KG1 (cell line): ENCODE measurements at regions not wholly inside any gene's neighbourhood (a gene's known extent, or its start where the extent isn't known, plus 50 kb on each side); places are given as distances from the start of the nearest gene placed in this dataset.
"Not testable (repeated sequence)": the region's sequence is repeated elsewhere in the genome, so short reads cannot be mapped to it uniquely, and the experiment has no call there.

Experiments
- DNase-seq: peaks from one replicate; lab custom pipeline; 2025; lab: John Stamatoyannopoulos, UW

DNA sequence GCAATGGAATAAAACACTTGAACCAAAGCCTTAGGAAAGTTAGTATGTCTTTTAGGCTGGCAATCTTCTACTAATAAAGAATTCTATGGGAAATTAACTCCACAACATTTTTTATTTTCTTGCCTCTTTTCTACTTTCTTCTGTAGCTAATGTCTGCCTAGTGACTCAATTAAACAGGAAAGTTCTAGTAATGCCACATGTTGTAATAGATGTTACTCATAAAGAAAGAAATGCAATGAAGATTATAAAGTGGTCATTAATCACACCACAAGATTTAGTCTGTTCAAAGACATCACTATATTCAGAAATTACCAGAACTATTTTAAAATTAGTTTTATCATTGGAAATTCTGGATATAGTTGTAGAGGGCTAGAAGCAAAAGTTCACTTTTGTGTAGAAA, 329.7 kb downstream of the SI start:
- DNase-seq: no peak

DNA sequence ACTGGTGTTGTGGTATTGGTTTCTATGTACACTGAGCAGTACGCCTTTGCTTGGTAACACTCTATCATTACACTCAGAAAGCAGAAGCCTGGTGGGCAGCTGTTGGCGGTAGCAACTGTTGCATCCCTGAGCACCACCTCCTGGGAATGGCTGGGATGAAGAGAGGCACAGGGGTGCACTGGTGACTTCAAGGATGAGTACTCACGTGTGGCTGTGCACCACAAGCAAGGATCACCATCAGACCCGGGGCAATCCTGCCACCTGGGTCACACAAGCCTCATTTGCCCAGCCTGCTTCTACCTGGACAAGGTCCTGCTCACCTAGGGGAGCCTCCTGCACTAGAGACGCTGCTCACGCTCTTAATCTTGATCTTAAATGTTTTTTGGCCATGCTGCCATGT, 336.4 kb downstream of the SI start:
- no peak for DNase-seq

DNA sequence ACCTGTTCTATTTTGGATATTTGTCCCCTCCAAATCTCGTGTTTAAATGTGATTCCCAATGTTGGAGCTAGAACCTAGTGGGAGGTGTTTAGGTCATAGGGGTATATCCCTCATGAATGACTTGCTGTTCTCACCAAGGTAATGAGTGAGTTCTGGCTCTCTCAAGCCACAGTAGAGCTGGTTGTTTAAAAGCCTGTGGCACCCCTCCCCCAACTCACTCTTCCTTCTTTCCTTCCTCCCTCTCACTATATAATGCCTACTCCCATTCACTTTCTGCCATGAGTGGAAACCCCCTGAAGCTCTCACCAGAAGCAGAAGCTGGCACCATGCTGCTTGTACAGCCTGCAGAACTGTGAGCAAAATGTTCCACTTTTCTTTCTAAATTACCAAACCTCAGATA, 341.1 kb downstream of the SI start:
- no peak for DNase-seq

DNA sequence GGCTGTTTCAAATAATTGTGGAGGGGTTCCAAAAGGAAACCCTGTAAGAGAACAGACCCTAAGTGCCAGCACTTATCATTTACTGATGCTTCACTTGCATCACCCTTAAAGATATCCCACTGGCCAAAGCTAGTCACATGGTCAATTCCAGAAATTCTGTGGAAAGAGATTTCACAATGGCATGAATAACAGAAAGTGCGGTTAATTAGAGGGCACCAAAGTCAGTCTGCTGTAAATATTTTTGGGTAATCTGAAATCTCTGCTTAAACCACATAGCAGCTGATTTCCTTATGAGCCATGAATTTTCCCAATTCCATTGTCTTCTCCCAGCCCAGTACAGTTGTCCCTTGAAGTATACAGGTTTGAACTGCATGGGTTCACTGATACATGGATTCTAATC, 346.1 kb downstream of the SI start:
- DNase-seq: no peak

DNA sequence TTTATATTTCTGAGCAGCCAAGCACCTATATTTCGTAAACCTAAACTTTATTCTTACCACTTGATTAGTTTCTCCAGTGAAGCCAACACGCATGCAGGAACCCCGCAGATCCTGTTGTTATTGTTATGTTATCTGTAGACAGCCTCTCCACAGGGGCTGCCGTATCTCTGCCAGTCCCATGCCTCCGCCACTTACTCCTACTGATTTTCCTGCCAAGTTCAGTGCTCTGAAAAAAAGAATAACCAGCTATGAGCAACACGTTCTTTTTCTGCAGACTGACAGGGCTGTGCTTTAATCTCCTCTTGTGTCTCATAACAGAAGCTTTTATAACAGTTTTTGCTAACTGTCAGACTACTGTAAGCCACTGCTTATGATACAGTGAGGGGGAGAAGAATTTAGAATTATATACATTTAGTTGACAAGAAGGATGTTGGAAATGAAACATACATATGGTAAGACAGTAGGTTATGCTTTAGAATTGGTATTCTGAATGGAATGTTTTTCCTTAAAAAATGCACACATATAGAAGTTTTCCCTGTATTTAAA, 347.4 kb downstream of the SI start:
- no peak for DNase-seq

DNA sequence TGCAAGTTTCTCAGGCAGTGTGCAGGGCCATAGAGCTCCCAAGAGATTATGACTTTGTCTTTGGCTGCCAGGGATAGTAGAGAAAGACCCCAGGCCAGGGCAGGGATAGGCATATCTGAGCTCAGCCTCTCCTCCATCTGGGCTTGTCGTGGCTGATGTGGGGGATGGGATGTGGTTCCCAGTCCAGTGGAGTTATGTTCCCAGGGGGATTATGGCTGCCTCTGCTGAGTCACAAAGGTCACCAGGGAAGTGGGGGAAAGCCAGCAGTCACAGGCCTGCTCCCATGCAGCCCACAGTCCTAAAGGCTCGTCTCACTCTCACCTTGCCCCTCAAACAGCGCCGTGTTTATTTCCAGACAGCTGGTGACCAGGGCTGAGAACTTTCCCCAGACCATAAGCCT, 354.9 kb downstream of the SI start:
- DNase-seq: no peak

DNA sequence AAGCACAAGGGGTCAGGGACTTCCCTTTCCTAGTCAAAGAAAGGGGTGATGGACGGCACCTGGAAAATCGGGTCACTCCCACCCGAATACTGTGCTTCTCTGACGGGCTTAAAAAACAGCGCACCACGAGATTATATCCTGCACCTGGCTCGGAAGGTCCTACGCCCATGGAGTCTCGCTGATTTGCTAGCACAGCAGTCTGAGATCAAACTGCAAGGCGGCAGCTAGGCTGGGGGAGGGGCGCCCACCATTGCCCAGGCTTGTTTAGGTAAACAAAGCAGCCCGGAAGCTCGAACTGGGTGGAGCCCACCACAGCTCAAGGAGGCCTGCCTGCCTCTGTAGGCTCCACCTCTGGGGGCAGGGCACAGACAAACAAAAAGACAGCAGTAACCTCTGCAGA, 375.5 kb downstream of the SI start:
- DNase-seq: not testable (repeated sequence)

DNA sequence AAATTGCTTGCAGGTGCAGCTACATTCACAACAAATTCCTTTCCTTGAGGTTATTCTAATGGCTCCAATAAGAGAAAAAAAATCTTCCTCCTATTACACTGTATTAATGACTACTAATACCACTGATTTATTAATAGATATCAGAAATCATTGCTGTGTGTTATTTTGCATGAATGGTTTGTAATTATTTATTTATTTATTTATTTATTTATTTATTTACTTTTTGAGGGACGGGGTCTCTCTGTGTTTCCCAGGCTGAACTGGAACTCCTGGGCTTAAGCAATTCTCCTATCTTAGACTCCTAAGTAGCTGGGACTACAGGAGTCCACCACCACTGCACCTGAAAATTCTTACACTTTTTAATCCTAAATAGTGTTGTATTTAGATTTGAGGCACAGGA, 390.4 kb downstream of the SI start:
- no peak for DNase-seq

DNA sequence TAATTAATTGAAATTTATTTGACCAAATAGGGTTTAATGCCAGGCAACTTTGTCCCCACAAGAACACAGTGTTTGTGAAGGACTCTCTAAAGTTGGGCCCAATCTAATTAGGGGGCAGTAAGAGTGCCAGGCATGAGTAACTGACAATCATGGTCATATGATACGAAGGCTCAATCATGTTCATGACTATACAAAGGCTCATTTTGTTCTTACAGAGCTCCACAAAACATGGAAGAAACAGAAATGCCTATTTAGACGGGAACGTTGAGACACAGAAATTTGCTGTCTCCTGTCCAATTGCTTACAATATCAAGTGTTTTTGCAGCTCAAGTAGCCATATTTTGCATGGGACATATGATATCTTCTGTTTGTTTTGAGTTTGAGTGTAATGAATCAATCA, 391.1 kb downstream of the SI start:
- no peak for DNase-seq

DNA sequence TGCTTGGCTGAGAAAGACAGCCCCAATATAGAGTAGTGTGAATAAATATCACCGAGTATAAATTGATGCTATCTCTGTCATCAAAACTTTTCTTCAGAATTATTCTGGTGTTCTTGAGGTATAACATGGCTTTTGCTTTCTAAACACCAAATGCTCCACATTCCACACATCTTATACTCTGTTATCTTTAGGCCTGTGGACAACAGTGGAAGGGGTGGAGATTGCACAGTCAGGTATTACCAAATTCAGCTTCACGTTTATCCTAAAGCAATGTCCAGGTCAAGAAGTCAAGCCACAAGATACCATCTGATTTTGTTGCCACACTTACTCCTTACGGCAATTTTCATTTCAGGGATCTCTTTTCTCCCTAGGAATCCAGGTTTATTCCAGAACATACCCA, 394.8 kb downstream of the SI start:
- DNase-seq: no peak

DNA sequence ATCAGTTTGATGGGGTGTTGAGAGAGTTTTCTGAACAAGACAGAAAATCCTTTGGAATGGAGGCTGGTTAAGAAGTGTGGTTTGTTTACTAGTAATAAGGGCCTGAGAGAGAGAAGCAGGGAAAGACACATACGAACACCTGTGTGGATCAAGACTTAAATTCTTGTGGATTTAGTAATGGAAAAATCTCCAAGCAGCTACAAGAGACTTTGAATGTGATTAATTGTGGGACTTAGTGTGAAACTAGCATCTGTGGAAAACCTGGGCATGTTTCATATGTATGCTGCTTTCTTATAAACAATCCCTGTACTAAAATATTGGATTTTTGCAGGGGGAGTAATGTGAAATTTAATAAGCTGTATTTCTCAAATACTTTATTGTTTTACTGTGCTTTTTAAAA, 399.1 kb downstream of the SI start:
- no peak for DNase-seq

DNA sequence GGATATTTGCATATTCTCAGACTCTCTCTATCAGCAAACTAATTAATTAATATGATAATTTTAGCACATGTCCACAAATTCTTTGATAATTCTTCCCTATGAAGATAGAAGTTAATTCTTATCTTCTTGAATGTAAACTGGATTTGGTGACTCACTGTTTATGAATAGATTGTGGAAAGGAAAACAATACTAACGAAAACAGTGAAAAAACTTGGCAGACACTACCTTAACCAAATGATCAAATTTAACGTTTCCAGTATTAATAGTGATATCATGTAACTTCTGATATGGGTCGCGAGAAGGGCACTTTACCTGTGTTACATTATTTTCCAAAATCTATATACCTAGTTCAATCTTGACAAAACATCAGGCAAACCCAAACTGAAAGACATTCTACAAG, 401.0 kb downstream of the SI start:
- no peak for DNase-seq

DNA sequence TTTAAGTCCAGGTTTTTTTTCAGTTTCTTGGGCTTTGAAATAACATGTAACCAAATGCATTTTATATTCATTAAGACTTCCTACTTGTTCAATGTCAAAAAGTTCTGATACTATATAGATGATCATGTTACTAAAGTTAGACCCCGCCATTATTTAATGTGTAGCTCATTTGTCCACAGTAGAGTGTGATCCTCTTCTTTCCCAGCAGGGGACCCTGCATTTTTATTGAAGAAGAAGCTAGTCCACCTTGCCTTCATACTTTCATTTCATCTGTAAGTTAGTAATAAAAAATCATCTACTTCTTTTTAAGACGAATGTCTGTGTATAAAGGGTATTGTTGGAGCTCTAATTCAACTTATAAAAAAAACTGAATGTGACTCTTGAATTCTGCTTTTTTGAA, 404.6 kb downstream of the SI start:
- no peak for DNase-seq

DNA sequence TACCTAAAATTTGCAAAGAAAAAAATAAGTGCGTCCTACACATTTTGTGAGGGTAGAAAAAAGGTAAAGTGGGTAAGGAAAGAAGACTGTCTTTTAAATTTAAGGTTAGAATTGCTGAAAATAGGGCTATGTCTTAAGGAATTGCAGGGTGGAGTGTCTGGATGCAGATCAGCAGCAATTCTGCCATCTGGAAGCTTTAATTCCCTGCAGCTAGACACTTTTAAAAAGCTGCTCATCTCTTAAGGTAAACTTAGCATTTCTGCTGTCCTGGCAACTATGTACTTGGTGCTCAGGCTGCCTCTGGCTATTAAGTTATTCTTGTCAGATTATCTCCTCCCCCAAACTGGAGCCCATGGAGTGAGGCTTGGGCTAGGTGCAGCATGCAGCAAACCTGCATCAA, 420.2 kb downstream of the SI start:
- no peak for DNase-seq

DNA sequence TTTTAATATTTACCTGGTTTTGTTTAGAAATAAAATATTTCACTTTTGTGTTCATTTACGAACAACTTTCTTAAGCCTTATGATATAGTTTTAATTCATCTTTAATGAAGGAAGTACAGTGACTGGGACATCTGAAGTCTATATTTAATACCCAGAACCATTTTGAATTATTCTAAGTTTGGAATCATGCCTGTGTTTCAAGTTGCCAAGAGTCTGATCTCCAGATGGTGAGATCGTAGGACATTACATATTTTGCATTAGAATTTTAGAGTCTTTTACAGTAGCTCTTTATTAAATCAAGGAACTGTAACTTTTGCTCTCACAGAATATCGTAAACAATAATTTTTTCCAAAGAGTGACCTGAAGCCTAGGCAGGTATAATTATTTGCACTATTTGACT, 420.7 kb downstream of the SI start:
- DNase-seq: no peak

DNA sequence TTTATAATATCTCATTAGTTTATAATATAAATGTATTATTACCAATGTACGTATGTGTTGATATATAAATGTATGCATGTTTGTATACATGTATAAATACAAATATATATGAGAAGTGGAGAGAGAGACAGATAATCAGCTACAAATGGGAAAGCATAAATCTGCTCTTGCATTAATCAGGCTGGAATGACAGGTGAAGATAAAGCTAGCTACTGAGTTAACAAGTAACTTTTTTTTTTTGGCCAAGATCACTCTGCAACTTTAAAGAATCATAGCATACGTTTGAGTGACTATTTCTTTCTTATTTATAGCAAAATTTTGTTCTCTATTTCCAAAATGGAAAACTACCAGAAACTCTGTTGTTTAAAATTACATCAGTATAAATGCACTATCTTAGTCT, 422.8 kb downstream of the SI start:
- DNase-seq: no peak

DNA sequence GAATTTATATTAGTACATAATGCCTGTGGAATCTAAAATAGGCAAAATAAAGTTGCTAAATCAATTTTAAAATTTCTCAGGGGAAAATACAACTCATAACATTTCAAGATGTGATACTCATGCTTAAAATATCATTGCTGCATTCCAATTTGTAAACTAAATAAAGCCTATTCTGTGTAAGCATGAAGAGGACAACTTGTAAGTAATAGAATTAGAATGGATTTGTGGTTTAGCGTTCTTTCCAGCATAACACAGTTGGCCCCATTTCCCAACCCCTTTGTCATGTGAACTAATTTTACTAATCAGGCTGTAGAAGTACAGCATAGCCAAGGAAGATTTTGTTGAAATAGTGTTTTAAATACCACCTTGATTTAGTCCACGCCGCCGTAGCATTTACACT, 437.2 kb downstream of the SI start:
- DNase-seq: no peak

DNA sequence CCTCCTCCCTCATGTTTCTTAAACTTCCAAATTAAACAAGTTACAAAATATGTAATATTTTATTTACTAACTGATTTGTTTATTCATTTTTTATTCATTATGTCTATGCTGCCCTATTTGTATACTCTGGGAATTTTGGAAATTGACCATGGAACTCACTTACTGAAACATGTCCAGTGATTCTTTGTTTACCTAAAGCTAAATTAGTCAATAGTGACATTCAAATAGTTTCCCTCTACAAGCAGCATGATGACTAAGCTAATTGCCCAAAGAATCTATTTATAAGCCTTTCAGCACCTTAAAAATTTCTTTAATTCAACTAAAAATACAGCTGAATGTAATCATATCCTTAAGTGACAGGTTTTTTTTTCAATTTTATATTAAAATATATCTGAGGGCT, 437.7 kb downstream of the SI start:
- DNase-seq: no peak

DNA sequence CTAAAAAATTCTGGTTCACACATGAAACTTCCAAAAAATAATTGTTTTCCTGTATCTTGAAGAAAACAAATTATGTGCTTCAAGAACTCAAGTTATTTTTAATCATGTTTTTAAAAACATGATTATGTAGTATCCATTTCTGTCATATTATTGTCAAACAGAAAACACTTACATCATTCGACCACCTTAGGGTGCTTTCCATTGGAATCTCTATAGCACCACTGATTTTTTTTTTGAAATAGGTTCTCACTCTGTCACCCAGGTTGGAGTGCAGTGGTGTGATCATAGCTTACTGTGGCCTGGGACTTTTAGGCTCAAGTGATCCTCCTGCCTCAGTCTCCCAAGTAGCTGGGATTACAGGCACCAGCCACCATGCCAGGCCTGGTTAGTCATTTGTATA, 457.3 kb downstream of the SI start:
- no peak for DNase-seq

DNA sequence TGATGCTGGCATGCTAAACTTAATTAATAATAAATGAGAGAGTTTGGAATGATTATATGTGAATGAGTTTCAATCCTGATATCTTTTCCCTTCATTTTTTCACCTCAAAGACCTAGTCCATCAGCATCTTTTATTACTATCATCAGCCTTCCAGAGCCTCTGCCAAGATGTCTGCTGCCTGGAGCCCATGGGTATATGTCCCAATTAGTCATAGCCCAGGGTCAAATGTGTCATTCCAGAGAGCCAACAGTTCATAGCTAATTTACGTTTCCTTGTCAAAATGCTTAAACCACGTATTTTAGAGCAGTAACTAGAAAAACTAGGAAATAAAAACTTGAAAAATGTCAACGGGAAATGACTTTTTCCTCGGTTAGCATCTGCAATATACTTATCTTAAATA, 457.9 kb downstream of the SI start:
- no peak for DNase-seq

DNA sequence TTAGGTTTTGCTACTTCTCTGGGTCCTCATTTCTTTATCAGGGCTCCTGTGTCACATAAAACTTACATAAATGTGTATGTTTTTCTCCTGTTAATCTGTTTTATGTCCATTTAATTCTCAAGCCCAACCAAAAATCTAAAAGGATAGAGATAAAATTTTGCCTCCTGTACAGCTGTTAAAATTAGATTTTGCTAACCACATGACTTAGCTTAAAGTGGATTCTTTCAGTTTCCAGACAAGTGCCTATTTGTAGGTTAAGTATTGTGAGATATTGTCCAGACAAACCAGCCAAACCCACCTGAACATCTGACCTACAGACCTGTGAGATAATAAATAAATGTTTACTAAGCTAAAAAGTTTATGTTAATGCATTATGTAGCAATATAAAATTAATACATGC, 465.5 kb downstream of the SI start:
- no peak for DNase-seq

DNA sequence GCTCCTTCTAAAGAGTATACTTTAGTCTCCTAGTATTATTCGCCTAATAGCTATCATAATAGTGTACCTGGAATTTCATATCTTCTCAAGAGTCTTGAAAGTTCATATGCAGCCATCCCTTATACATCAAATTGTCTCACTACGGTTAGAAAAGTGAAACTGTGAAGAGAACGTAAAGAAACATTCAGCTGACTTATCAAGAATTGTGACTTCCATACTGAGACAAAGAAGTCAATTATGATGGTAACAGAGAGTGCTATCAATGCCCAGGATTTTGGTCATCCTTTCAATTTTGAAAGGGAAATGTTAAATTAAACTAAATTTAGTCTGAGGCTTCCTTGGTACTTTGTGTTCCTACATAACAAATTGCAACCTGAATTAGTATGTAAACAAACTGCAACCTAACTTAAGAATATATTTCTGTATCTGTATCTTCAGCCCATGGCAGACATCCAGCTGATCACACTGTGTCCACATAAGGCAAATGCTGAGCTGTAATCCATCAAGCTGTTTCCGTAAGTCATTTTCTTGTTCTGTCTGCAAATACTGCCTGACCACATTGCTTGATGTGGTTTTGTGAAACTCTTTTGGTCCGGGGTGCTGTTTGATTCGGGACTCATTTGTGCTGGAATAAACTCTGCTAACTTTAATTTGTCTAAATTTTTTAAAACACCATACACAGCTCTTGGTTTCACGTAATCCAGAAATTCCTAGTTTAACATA, 469.6 kb downstream of the SI start:
- DNase-seq: no peak

DNA sequence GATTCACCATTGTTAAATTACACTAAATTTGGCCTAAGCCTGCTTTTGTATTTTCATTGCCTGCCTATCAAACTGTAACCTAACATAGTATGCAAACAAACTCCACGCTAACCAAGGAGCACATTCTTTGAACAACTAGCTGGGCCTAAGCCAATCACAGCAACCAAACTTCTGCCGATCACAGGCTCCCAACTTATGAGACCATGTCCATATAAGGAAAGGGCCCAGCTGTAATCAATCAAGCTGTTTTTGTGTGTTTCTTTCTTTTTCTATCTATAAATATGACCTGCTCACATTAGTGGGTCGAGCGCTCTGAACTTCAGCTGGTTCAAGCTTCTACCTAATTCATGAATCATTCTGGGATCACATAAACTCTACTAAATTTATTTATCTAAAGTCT, 473.6 kb downstream of the SI start:
- no peak for DNase-seq

DNA sequence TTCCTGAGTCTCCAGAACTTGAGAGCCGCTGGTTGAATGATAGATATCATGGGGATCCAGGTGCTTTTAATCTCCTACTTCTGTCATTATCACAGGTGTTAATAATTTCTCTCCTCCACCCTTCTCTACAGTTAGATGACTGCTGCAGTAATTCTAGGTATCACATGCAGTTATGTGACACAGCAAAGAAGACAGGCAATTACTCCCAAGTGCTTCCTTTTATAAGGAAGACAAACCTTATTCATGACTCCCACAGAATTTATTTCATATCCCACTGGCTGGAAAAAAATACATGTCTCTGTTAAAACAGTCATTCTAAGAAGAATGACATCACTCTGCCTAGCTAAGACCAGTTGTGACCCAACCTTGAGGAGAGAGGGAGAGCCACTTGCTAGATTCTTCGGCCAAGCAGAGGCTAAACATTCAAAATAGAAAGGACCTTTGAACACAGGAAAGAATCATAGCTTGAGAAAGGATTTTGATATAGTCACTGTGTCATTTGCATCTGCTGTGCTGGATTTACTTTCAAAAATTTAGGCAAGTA, 500.6 kb downstream of the SI start:
- no peak for DNase-seq
